HepG2 (cell line): ENCODE measurements at regions not wholly inside any gene's neighbourhood (a gene's known extent, or its start where the extent isn't known, plus 50 kb on each side); places are given as distances from the start of the nearest gene placed in this dataset.

ENCODE experiments used
- ATAC-seq: fragments of 200-7000 bp; cut with Tn5 transposase; 3 replicates; pipeline ENCODE4 v1.9.1; 2020; ENCODE audit warnings: mild to moderate bottlenecking, moderate library complexity
- BruUV-seq: library from RNA; stranded (reverse); fragments of 400-500 nt; replicated peaks from 2 replicates; lab custom pipeline; 2021; lab: Mats Ljungman, UMichigan
- CTCF ChIA-PET: fragments of 300-600 bp; formaldehyde crosslinking; extraction: SDS; loops from one replicate; lab custom pipeline; 2021; ENCODE audit warnings: low total read pairs, inconsistent platforms, low intra/inter-chr PET ratio; lab: Yijun Ruan, JAX
- POLR2A ChIA-PET: fragments of 350-600 bp; sonication (Branson Sonifier 250); formaldehyde crosslinking; loops from one replicate; lab custom pipeline; 2020; ENCODE audit warnings: antibody characterized with exemption, inconsistent platforms; lab: Yijun Ruan, JAX
- DNase-seq: peaks from one replicate; pipeline ENCODE4 v3.0.0-alpha.2; 2015; ENCODE audit warnings: low spot score
- FAIRE-seq: peaks from 3 replicates; lab custom pipeline; 2011; peaks lifted over from hg19 to GRCh38; lab: Jason Lieb, UNC
- H2AFZ ChIP-seq: one replicate; pipeline ENCODE4 v1.6.1; 2011; ENCODE audit warnings: low read length, inconsistent platforms
- H3K27ac ChIP-seq: fragments of 300-600 bp; 3 replicates; pipeline ENCODE4 v1.8.0; 2011; ENCODE audit warnings: mixed run types, mild to moderate bottlenecking, mixed read lengths, low read length, inconsistent platforms; ENCODE audit not compliant: insufficient read depth; ENCODE audit errors: extremely low read length
- H3K27me3 ChIP-seq, 2 experiments: fragments of 200-600 bp in 1 of 2; 2 replicates in 1 of 2; 3 replicates in 1 of 2; pipeline versions ENCODE4 v1.6.0 to v1.8.0; 2011; ENCODE audit warnings: low read length in 2 of 2, mild to moderate bottlenecking in 2 of 2, moderate library complexity in 2 of 2, inconsistent platforms in 1 of 2; ENCODE audit not compliant: insufficient read depth in 2 of 2, control insufficient read depth in 1 of 2
- H3K36me3 ChIP-seq, 2 experiments: fragments of 200-600 bp in 1 of 2; replicated peaks in 1 of 2; 2 replicates in 1 of 2; 3 replicates in 1 of 2; pipeline versions ENCODE4 v1.5.1 to v1.8.0; 2011; ENCODE audit warnings: low read length in 2 of 2, inconsistent platforms in 1 of 2; ENCODE audit not compliant: insufficient read depth in 2 of 2, control insufficient read depth in 1 of 2
- H3K4me1 ChIP-seq: 2 replicates; pipeline ENCODE4 v1.5.1; 2012; ENCODE audit warnings: low read length, inconsistent platforms; ENCODE audit not compliant: insufficient read depth
- H3K4me2 ChIP-seq: 2 replicates; pipeline ENCODE4 v1.6.0; 2011; ENCODE audit warnings: low read depth, low read length, inconsistent platforms
- H3K4me3 ChIP-seq, 3 experiments: fragments of 200-600 bp in 1 of 3; sonication (generic), shearing (Covaris generic) in 1 of 3; replicated peaks in 1 of 3; 2 replicates each; pipeline ENCODE4 v1.5.1; 2011 to 2016; ENCODE audit warnings: low read length in 3 of 3, inconsistent platforms in 2 of 3, low read depth in 2 of 3, mild to moderate bottlenecking in 2 of 3, control low read depth in 1 of 3, mixed read lengths in 1 of 3; ENCODE audit not compliant: insufficient read depth in 1 of 3
- H3K79me2 ChIP-seq: one replicate; pipeline ENCODE4 v1.6.1; 2011; ENCODE audit warnings: low read length, inconsistent platforms; ENCODE audit not compliant: insufficient read depth
- H3K9ac ChIP-seq: 2 replicates; pipeline ENCODE4 v1.6.0; 2011; ENCODE audit warnings: mild to moderate bottlenecking, low read depth, low read length, inconsistent platforms; ENCODE audit not compliant: insufficient read depth
- H3K9me3 ChIP-seq: 2 replicates; pipeline ENCODE4 v1.5.1; 2012; ENCODE audit warnings: mild to moderate bottlenecking, low read length
- H4K20me1 ChIP-seq: 2 replicates; pipeline ENCODE4 v1.6.0; 2011; ENCODE audit warnings: inconsistent platforms, mild to moderate bottlenecking, low read length, moderate library complexity; ENCODE audit not compliant: insufficient read depth
- CENPT ChIP-seq: sonication (generic); formaldehyde crosslinking; IDR thresholded peaks from 2 replicates; pipeline ENCODE4 v1.8.0; 2022; ENCODE audit warnings: low read depth, mild to moderate bottlenecking, moderate library complexity, missing genetic modification reagents
- HDAC1 ChIP-seq: sonication (generic); formaldehyde crosslinking; IDR thresholded peaks from 2 replicates; pipeline ENCODE4 v1.5.1; 2020; ENCODE audit warnings: mild to moderate bottlenecking, missing genetic modification reagents
- SNAI1 ChIP-seq: sonication (generic); formaldehyde crosslinking; IDR thresholded peaks from 2 replicates; pipeline ENCODE4 v1.5.0; 2020; ENCODE audit warnings: mild to moderate bottlenecking, missing genetic modification reagents, borderline replicate concordance
- SP4 ChIP-seq: sonication (generic); formaldehyde crosslinking; IDR thresholded peaks from 2 replicates; pipeline ENCODE4 v1.8.1; 2023; ENCODE audit warnings: mild to moderate bottlenecking, missing genetic modification reagents
- ZNF230 ChIP-seq: sonication (generic); formaldehyde crosslinking; IDR thresholded peaks from 2 replicates; pipeline ENCODE4 v1.4.0; 2020; ENCODE audit warnings: mild to moderate bottlenecking, missing genetic modification reagents
- ZZZ3 ChIP-seq: sonication (generic); formaldehyde crosslinking; IDR thresholded peaks from 2 replicates; pipeline ENCODE4 v1.4.0; 2020; ENCODE audit warnings: missing genetic modification reagents, mild to moderate bottlenecking, borderline replicate concordance
- in situ Hi-C: cut with HindIII; loops from 2 replicates; pipeline ENCODE4 v1.10.0; 2017; ENCODE audit warnings: low pct_unique_long_range_greater_than_20kb; ENCODE audit not compliant: extremely low pct_ligation_motif_present
- intact Hi-C: fragments of 100-400 bp; cut with micrococcal nuclease; formaldehyde crosslinking; loops from one replicate; pipeline ENCODE4 v1.10.0; 2022; ENCODE audit not compliant: unreplicated experiment
- TF ChIP-seq, protein P1 (sequence below): IDR thresholded peaks from 2 replicates; pipeline ENCODE4 v1.6.1; 2016
- TF ChIP-seq, protein P2 (sequence below): sonication (generic); formaldehyde crosslinking; IDR thresholded peaks from 2 replicates; pipeline ENCODE4 v1.4.0; 2020; ENCODE audit warnings: missing genetic modification reagents

DNA sequence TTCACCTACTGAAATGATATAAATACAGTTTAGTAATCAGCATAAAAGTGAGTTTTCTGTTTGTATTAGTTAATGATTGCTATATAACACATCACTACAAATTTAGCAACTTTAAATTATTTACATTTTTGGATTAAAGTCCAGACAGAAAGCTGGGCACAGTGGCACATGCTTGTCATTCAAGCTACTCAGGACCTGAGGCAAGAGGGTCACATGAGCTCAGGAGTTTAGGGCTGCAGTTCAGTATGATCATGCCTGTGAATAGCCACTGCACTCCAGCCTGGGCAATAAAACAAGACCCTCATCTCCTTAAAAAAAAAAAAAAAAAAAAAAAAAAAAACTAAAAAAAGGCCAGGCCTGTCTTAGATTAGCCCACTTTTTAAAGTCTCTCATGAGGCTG lies 273.6 kb upstream of the CTNND2 start:
- H3K4me1 ChIP-seq, result no peaks in the 10 kb centered on the region
- no TSS peak for BruUV-seq

DNA sequence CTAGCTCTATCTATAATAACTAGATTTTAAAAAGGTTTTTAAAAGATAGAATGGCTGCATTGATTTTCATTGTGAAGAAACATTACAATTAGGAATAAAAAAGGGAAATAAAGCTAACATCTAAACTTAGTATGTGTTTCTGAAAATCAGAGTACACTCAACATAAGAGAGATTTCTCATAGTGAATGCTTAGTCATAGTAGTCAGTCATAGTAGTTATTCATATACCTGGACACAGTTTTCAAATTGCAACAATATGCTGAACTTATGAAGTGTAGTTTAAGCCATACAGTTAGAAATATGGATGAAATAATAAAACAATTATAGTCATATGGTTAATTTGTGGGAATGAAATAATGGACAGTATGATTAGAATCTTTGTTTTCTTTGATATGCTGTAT lies 273.0 kb upstream of the CTNND2 start:
- POLR2A ChIA-PET, result no interaction called here
- ATAC-seq (no peak), FAIRE-seq (no peak), DNase-seq (no peak)
- Histone ChIP-seq H3K27me3 (no peaks in the 10 kb centered on the region), H3K9me3 (peaks cover 94% of the 10 kb centered on the region), H3K9ac (no peak overlapping the region), H3K36me3 (no peaks in the 10 kb centered on the region), H3K79me2 (no peaks in the 10 kb centered on the region), H3K27ac (no peak overlapping the region), H2AFZ (no peak overlapping the region), H3K4me3 (no peak overlapping the region), H4K20me1 (no peaks in the 10 kb centered on the region), H3K4me2 (no peak overlapping the region), H3K4me1 (no peaks in the 10 kb centered on the region)
- in situ Hi-C loops (no loop called here), intact Hi-C loops (no loop called here)
- CTCF ChIA-PET, result no interaction called here
- TF ChIP-seq CENPT, result no peak
- no peak for TF ChIP-seq HDAC1
- no peak for TF ChIP-seq ZNF230 (CRISPR knock-in tag)
- TF ChIP-seq, protein P1, sequence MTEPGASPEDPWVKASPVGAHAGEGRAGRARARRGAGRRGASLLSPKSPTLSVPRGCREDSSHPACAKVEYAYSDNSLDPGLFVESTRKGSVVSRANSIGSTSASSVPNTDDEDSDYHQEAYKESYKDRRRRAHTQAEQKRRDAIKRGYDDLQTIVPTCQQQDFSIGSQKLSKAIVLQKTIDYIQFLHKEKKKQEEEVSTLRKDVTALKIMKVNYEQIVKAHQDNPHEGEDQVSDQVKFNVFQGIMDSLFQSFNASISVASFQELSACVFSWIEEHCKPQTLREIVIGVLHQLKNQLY (CRISPR knock-in tag), result no peak
- TF ChIP-seq SP4, result no peak
- TF ChIP-seq, protein P2, sequence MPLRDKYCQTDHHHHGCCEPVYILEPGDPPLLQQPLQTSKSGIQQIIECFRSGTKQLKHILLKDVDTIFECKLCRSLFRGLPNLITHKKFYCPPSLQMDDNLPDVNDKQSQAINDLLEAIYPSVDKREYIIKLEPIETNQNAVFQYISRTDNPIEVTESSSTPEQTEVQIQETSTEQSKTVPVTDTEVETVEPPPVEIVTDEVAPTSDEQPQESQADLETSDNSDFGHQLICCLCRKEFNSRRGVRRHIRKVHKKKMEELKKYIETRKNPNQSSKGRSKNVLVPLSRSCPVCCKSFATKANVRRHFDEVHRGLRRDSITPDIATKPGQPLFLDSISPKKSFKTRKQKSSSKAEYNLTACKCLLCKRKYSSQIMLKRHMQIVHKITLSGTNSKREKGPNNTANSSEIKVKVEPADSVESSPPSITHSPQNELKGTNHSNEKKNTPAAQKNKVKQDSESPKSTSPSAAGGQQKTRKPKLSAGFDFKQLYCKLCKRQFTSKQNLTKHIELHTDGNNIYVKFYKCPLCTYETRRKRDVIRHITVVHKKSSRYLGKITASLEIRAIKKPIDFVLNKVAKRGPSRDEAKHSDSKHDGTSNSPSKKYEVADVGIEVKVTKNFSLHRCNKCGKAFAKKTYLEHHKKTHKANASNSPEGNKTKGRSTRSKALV, result no peak
- TF ChIP-seq ZZZ3, result no peak
- no TSS peak for BruUV-seq

More for the DNA sequence above, 273.6 kb upstream of the CTNND2 start:
- no peak overlapping the region for H3K4me3 ChIP-seq
- ChIA-PET POLR2A (no interaction called here), CTCF (no interaction called here)
- H3K9me3 ChIP-seq, result peaks cover 94% of the 10 kb centered on the region
- no peak for TF ChIP-seq SNAI1
- H3K27me3 ChIP-seq, result no peaks in the 10 kb centered on the region
- DNase-seq (no peak), FAIRE-seq (no peak), ATAC-seq (no peak)
- in situ Hi-C loops (no loop called here), intact Hi-C loops (no loop called here)
- no peak overlapping the region for H3K4me2 ChIP-seq
- no peaks in the 10 kb centered on the region for H3K79me2 ChIP-seq
- H3K9ac ChIP-seq, result no peak overlapping the region
- H3K27ac ChIP-seq, result no peak overlapping the region
- H2AFZ ChIP-seq, result no peak overlapping the region
- no peaks in the 10 kb centered on the region for H4K20me1 ChIP-seq
- H3K36me3 ChIP-seq, result no peaks in the 10 kb centered on the region
